ENCODE measurements at regions not wholly inside any gene's neighbourhood (a gene's known extent, or its start where the extent isn't known, plus 50 kb on each side); places are given as distances from the start of the nearest gene placed in this dataset.

DNA sequence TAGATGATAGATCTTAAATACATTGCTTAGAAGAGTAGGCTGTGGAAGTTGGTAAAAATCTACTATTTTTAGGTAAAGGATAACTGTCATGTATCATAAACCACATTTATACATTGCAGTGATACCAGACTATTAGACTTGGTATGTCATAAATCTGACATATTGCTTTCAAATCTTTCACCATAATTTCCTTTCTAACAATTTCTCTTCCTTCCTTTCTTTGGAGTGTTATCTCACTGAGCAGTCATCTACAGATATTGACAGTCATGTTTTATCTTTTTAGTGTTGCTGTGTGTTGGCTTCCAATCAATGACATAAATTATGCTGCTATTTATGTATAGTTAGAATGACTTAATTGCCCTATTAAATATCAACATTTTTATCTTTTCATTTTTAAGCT, 588.7 kb downstream of the TUSC7 start:
- no peak overlapping the region for H3K4me3 Mint-ChIP-seq
- H3K36me3 Mint-ChIP-seq: no peaks in the 10 kb centered on the region
- no peaks in the 10 kb centered on the region for H3K27me3 Mint-ChIP-seq
- no peaks in the 10 kb centered on the region for H3K9me3 Mint-ChIP-seq
- H3K27ac Mint-ChIP-seq: no peak overlapping the region
- H3K4me1 Mint-ChIP-seq: no peaks in the 10 kb centered on the region

DNA sequence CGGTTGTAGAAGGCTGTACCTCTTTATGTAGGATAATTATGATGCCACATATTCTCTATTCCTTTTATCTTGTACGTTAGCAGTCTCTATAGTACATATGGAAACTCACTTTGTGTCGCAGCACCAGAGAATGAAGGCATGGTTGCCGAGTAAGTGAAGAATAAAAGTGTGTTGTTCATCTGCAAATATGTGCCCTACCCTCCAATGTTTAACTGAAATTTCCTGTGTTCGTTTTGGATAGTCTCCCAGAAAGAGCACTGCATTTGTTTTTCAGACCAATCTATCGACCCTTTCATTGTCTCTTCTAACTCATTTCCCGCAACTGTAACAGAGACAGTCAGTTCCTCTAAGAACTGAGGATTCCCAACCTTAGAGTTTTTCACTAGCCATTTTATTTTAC, 592.8 kb downstream of the TUSC7 start:
- Mint-ChIP-seq H3K9me3 (no peaks in the 10 kb centered on the region), H3K27me3 (no peaks in the 10 kb centered on the region), H3K4me3 (no peak overlapping the region), H3K4me1 (no peaks in the 10 kb centered on the region), H3K36me3 (no peaks in the 10 kb centered on the region), H3K27ac (no peak overlapping the region)

DNA sequence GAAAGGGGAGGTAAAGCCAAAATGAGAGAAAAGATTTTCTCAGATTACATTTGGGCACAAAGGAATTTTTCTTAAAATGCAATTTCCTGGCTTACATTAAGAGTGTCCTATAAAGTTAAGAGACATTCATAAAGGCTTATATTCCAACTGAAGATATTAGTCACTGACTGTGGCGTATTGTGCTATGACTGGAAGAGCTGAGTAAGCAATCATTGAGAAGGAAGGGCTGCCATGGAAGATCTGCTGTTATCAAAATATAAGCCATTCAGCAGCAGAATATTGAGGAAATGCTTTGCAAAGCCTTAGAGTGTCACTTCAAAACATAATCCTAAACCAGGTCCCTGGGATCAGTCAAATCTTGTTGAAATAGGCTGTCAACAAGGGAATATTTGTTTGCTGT, 593.9 kb downstream of the TUSC7 start:
- Mint-ChIP-seq H3K27ac (no peak overlapping the region), H3K27me3 (no peaks in the 10 kb centered on the region), H3K4me3 (no peak overlapping the region), H3K4me1 (no peaks in the 10 kb centered on the region), H3K9me3 (no peaks in the 10 kb centered on the region), H3K36me3 (no peaks in the 10 kb centered on the region)

DNA sequence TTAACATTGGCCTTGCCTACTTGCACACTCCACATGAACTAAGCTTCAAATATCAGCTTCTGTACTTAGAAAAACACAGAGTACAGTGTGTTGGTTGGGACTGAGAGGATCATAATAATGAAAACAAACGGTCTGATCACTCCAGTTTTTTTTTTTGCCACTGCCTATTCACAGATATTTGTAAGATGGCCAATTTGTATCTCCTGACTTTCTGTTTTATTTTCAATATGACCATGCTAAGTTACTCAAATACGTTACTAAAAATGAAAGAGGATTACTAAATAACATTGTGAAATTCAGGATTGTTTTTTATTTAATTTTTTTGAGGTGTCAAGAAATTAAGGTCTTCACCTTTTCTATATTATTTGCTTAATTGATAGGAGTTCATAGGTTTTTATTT, 595.1 kb downstream of the TUSC7 start:
- Mint-ChIP-seq H3K27ac (no peak overlapping the region), H3K4me1 (no peaks in the 10 kb centered on the region), H3K36me3 (no peaks in the 10 kb centered on the region), H3K4me3 (no peak overlapping the region), H3K9me3 (no peaks in the 10 kb centered on the region), H3K27me3 (no peaks in the 10 kb centered on the region)

DNA sequence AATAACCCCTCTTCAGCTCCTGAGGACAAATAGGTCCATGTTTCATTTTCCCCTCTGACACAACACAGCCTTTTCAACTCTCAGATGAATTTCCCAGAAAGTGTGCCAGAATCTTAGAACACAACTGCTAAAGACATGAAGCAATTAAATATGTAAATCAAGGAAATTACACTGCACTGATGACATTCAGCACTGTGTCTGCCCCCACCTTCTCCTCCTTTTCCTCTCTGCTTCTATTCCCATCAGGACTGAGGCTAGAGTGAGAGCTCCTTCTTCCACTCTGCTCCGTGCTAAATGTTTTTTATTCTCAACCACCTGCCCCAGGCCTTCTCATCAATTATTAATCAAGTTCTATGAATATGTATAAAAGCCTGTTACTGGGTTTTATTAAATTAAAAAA, 596.1 kb downstream of the TUSC7 start:
- H3K4me3 Mint-ChIP-seq: no peak overlapping the region
- no peaks in the 10 kb centered on the region for H3K9me3 Mint-ChIP-seq
- H3K4me1 Mint-ChIP-seq: no peaks in the 10 kb centered on the region
- no peaks in the 10 kb centered on the region for H3K36me3 Mint-ChIP-seq
- no peak overlapping the region for H3K27ac Mint-ChIP-seq
- no peaks in the 10 kb centered on the region for H3K27me3 Mint-ChIP-seq

DNA sequence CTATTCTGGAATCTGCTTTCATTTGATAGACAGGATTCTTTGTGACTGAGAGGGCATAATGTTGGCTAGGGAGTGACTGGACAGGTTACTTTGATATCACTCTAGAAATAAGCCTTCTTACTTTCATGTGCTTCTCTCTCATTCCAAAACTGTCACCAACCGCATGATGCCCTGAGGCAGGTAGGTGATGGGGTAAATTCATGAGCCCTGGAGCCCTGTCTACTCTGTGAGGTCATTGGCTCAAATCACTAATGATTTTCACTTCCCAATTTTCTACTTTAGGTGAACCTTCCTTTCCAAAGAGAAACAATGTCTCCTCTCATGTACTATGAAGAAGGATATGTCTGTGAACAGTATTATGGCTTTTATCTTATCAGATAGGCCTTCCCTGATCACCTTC, 596.7 kb downstream of the TUSC7 start:
- Mint-ChIP-seq H3K27me3 (no peaks in the 10 kb centered on the region), H3K9me3 (peaks cover 5% of the 10 kb centered on the region), H3K36me3 (no peaks in the 10 kb centered on the region), H3K4me3 (no peak overlapping the region), H3K4me1 (no peaks in the 10 kb centered on the region), H3K27ac (no peak overlapping the region)

DNA sequence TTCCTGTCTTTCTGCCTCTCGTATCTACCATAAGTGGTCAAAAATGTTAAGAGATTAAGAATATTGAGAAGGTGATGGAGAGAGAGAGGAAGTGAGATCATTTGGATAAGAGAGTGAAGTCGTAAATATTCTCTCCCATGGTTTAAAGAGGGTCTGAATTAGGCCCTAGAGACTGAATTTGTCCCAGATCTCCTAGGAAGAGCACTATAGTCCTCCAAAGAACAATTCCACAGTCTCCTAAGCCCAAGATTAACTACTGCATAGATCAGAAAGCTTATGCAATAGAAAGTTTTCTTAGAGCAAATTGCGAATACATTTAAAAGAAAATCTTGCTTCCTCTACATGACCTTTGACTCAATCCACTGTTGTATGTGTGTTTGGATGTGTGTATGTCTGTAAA, 598.8 kb downstream of the TUSC7 start:
- H3K4me3 Mint-ChIP-seq: no peak overlapping the region
- H3K27ac Mint-ChIP-seq: no peak overlapping the region
- H3K4me1 Mint-ChIP-seq: no peaks in the 10 kb centered on the region
- H3K36me3 Mint-ChIP-seq: no peaks in the 10 kb centered on the region
- peaks cover 5% of the 10 kb centered on the region for H3K9me3 Mint-ChIP-seq
- H3K27me3 Mint-ChIP-seq: no peaks in the 10 kb centered on the region

DNA sequence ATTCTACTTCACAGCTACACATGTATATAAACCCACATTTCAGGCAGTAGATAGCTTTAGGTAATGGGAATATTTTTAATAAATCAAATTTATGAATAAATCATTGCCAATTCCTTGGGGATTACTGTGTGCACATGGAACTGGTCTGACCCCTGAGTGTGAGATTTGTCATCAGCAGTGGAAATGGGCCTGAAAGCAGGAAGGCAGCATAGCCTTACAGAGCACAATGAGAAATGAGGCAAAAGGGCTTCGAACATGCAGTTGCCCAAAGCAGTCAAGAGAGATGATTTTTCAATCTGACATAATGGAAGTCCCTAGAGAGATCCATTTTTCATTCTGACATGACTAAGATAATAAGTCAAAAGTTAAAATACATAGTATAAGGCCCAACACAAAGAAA, 599.2 kb downstream of the TUSC7 start:
- no peaks in the 10 kb centered on the region for H3K4me1 Mint-ChIP-seq
- H3K36me3 Mint-ChIP-seq: no peaks in the 10 kb centered on the region
- H3K9me3 Mint-ChIP-seq: peaks cover 5% of the 10 kb centered on the region
- H3K4me3 Mint-ChIP-seq: no peak overlapping the region
- H3K27ac Mint-ChIP-seq: no peak overlapping the region
- no peaks in the 10 kb centered on the region for H3K27me3 Mint-ChIP-seq

DNA sequence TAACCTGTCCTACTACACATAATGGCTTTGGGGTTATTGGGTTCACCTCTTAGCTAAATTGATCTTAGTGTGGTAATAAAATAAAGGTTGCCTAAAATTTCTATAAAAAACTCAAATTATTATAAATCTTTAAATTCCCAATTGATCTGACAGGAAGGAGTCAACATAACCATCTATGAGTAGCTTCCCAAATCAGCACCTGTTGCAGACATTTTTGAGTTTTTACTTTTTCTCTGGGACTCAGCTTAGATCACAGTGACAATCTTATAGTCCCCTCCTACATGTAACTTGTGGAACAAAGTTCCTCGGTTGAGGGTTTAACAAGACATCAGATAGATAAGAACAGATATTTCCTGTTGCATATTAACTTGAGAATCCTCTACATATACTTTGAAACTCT, 601.0 kb downstream of the TUSC7 start:
- H3K27me3 Mint-ChIP-seq: no peaks in the 10 kb centered on the region
- H3K9me3 Mint-ChIP-seq: peaks cover 5% of the 10 kb centered on the region
- H3K4me1 Mint-ChIP-seq: no peaks in the 10 kb centered on the region
- no peak overlapping the region for H3K27ac Mint-ChIP-seq
- no peaks in the 10 kb centered on the region for H3K36me3 Mint-ChIP-seq
- H3K4me3 Mint-ChIP-seq: no peak overlapping the region

DNA sequence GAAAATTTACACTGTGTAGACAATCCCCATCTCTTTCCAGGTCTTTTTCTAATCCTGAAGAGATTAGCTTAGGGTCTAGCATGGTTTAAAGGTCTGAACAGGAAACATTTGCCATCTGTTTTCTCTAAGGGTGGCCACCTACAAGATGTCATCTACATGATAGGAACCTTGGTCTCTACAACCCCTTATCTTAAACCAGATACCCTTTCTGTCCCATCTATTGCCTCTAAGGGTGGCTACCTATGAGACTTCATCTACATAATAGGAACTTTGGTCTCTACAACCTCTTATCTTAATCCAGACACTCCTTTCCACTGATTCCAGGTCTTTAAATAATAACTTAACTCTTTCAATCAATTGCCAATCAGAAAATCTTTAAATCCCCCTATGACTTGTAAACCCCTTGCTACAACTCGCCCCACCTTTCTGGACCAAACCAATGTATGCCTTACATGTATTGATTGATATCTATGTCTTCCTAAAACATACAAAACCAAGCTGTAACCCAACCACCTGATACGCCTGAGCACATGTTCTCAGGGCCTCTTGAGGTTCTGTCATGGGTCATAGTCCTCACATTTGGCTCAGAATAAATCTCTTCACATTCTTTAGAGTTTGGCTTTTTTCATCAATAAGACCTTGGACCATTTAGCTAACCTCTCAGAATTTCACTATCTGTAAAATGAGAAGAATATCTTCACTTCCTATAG, 605.0 kb downstream of the TUSC7 start:
- Mint-ChIP-seq H3K36me3 (no peaks in the 10 kb centered on the region), H3K4me1 (no peaks in the 10 kb centered on the region)

DNA sequence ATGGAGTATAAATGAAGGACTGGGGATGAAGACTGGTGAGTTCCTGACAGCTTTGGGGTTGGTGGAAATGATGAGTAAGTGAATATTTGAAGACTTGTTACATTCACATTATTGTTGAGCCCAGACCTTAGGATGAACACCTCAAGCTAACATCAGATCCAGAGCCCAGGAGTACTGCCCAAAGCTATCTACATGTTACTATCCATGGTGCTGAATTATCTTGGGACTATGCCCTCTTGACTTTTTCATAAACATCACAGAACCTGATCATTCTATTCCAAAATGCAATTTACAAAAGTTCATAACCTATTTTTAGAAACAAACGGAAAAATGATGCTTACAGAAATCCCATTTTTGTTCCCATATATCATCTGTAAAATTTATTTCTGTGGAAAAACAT, 613.3 kb downstream of the TUSC7 start:
- Mint-ChIP-seq H3K27ac (no peak overlapping the region), H3K36me3 (no peaks in the 10 kb centered on the region), H3K4me3 (no peak overlapping the region), H3K4me1 (no peaks in the 10 kb centered on the region), H3K27me3 (no peaks in the 10 kb centered on the region), H3K9me3 (peaks cover 31% of the 10 kb centered on the region)

More for the DNA sequence above, 605.0 kb downstream of the TUSC7 start:
- no peak overlapping the region for H3K4me3 Mint-ChIP-seq
- no peaks in the 10 kb centered on the region for H3K27me3 Mint-ChIP-seq
- H3K27ac Mint-ChIP-seq: no peak overlapping the region
- H3K9me3 Mint-ChIP-seq: peaks cover 18% of the 10 kb centered on the region

DNA sequence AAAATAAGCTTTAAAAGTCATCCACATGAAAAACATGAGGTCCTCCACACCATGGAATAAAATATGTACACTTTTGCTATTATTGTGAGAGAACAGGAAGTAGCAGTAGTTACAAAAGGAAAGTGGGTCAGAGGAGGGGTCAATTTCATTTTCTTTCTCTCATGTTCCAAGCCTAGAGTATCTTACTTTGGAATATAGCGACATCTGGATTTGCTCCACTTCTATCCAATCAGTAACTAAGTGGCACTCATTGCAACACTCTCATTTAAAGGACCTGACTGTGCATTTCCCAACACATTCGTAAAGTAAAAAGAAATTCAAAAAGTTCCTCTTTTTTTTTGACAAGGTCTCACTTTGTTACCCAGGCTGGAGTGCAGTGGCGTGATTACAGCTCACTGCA, 637.3 kb downstream of the TUSC7 start:
- H3K4me1 Mint-ChIP-seq: no peaks in the 10 kb centered on the region
- H3K27ac Mint-ChIP-seq: no peak overlapping the region
- H3K36me3 Mint-ChIP-seq: no peaks in the 10 kb centered on the region
- peaks cover 7% of the 10 kb centered on the region for H3K9me3 Mint-ChIP-seq
- no peak overlapping the region for H3K4me3 Mint-ChIP-seq
- H3K27me3 Mint-ChIP-seq: no peaks in the 10 kb centered on the region

DNA sequence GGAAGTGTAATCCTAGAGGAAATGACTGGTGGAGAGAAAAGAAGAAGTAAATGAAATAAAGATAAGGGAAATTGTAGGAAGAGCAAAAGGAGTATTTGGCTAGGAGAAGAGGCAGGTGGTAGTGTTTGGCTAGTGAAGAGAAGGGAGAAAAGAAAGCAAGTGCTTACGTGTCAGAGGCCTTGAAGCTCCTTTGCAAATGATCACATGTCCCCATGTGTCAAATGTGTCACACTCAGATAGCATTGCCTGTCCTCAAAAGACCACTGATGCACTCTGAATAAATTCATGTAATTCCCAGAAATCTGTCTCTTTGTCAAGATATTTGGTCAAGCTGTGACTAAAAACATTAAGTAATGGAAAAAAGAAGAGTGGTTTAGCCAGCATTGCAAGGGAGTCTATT, 639.3 kb downstream of the TUSC7 start:
- no peaks in the 10 kb centered on the region for H3K36me3 Mint-ChIP-seq
- H3K4me1 Mint-ChIP-seq: no peaks in the 10 kb centered on the region
- no peaks in the 10 kb centered on the region for H3K27me3 Mint-ChIP-seq
- H3K4me3 Mint-ChIP-seq: no peak overlapping the region
- peaks cover 7% of the 10 kb centered on the region for H3K9me3 Mint-ChIP-seq
- H3K27ac Mint-ChIP-seq: no peak overlapping the region

DNA sequence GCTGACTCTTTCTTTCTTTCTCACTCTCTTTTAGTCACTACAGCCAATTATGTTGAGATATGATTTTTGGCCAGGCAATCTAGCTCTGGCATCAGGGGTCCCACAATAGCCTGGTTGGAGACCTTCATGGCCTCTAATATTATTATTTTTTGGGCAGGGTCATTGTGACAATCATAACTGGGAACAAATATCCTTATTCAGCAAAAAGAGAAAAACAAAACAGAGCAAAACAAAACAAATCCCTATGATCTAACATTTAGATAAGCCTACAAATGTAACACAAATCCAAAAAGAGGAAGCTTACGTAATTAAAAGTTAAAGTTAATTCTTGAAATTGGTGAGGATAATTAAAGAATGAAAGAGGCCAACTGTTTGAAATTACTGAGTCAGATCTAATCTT, 640.0 kb downstream of the TUSC7 start:
- Mint-ChIP-seq H3K27ac (no peak overlapping the region), H3K4me3 (no peak overlapping the region), H3K4me1 (no peaks in the 10 kb centered on the region), H3K9me3 (peaks cover 7% of the 10 kb centered on the region), H3K36me3 (no peaks in the 10 kb centered on the region), H3K27me3 (no peaks in the 10 kb centered on the region)

DNA sequence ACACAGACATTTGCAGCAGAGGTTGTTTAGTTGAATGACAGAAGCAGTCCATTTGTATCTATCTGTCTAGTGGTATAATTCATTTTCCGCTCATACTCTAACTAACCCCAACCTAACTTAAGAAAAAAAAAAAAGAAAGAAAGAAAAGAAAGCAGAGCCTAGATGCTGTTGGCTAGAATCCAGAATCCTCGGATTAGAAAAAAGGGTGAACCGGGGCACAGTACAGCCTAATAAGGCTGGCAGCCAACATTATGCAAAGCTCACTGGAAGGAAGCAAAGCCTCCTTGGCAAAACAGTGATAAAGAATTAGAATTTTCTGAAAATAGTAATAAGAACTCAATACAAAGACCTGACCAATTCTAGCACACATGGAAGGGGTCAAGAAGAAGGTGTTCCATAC, 640.8 kb downstream of the TUSC7 start:
- no peaks in the 10 kb centered on the region for H3K4me1 Mint-ChIP-seq
- no peaks in the 10 kb centered on the region for H3K36me3 Mint-ChIP-seq
- no peak overlapping the region for H3K27ac Mint-ChIP-seq
- H3K9me3 Mint-ChIP-seq: peaks cover 7% of the 10 kb centered on the region
- no peak overlapping the region for H3K4me3 Mint-ChIP-seq
- H3K27me3 Mint-ChIP-seq: no peaks in the 10 kb centered on the region

DNA sequence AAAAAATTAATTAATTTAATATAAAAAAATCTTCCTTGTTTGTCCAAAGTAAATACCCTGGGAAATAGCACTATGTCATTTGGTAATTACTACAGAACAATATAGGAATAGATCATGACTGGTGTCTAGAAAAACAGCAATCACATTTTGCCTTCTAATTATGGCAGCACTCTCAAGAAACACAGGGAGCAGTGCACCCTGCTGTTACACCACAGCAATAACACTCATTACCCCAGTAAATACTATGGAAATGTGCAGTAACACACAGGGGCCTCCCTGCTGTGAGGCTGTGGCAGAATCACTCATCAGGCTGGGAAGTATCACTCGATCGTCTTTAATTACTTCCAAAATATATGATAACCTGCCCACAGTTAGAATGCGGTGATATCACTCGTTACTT, 646.0 kb downstream of the TUSC7 start:
- Mint-ChIP-seq H3K27me3 (no peaks in the 10 kb centered on the region), H3K27ac (no peak overlapping the region), H3K9me3 (peaks cover 6% of the 10 kb centered on the region), H3K4me1 (no peaks in the 10 kb centered on the region), H3K4me3 (no peak overlapping the region), H3K36me3 (no peaks in the 10 kb centered on the region)

DNA sequence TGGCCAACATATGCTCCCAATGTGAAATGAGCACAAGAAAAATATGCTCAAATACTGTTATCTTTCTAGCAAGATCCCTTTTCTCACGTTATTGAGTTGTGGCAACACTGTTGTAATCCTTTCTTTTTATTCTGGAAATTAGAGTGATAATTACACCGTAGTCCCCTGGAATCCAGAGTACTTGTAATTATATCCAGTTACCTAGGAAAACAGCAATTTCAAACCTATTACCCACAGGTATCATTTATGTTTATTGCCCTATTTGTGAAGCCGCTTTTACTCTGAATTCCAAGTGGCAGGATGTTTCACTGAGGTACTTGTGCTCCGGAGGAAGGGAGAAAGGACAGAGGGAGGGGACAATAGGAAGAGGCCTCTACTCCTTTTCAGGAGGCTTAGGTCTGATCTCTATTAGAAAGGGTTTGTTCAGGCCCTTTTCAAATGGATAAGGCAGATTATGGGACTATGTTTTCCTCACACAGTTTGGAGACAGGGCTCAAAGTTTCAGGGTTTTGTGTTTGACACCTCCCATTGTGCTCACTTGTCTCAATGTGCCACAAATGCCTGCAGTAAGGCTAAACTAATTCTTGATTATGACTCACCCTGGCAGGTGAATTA, 646.6 kb downstream of the TUSC7 start:
- Mint-ChIP-seq H3K36me3 (no peaks in the 10 kb centered on the region), H3K9me3 (peaks cover 6% of the 10 kb centered on the region), H3K27ac (no peak overlapping the region), H3K4me3 (no peak overlapping the region), H3K4me1 (no peaks in the 10 kb centered on the region), H3K27me3 (no peaks in the 10 kb centered on the region)
